ENCODE measurements at regions not wholly inside any gene's neighbourhood (a gene's known extent, or its start where the extent isn't known, plus 50 kb on each side); places are given as distances from the start of the nearest gene placed in this dataset.

DNA sequence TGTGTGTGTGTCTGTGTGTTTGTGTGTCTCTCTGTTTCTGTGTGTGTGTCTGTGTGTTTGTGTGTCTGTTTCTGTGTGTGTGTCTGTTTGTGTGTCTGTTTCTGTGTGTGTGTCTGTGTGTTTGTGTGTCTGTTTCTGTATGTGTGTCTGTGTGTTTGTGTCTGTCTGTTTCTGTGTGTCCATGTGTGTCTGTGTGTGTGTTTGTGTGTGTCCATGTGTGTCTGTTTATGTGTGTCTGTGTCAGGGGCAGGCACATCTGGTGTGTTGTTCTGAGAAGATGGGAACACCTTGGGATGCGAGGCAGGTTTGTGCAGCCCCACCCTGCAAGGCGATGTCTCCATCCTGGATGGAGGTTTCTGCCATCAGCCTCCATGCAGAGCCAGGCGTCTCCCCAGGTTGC is 275.8 kb upstream of the SOX1 start:
- Histone ChIP-seq H3K27ac (no peak overlapping the region), H3K4me3 (no peak overlapping the region)
- peak; percentile 21 for DNase-seq (ENCODE audit: low spot score)
- TF ChIP-seq, protein P1, sequence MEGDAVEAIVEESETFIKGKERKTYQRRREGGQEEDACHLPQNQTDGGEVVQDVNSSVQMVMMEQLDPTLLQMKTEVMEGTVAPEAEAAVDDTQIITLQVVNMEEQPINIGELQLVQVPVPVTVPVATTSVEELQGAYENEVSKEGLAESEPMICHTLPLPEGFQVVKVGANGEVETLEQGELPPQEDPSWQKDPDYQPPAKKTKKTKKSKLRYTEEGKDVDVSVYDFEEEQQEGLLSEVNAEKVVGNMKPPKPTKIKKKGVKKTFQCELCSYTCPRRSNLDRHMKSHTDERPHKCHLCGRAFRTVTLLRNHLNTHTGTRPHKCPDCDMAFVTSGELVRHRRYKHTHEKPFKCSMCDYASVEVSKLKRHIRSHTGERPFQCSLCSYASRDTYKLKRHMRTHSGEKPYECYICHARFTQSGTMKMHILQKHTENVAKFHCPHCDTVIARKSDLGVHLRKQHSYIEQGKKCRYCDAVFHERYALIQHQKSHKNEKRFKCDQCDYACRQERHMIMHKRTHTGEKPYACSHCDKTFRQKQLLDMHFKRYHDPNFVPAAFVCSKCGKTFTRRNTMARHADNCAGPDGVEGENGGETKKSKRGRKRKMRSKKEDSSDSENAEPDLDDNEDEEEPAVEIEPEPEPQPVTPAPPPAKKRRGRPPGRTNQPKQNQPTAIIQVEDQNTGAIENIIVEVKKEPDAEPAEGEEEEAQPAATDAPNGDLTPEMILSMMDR (IDR thresholded peaks at IDR 0.05), result no peak

- peak; percentile 63 for DNase-seq (ENCODE audit: low spot score)
- TF ChIP-seq, protein P1 (IDR thresholded peaks at IDR 0.05), result no peak
- Histone ChIP-seq H3K4me3 (no peak overlapping the region), H3K27ac (no peak overlapping the region)
Measured at GRCh38 chr13:111792956-111793355, 274.0 kb upstream of the SOX1 start.
